ENCODE measurements at regions not wholly inside any gene's neighbourhood (a gene's known extent, or its start where the extent isn't known, plus 50 kb on each side); places are given as distances from the start of the nearest gene placed in this dataset.
"Not testable (repeated sequence)": the region's sequence is repeated elsewhere in the genome, so short reads cannot be mapped to it uniquely, and the experiment has no call there.

DNA sequence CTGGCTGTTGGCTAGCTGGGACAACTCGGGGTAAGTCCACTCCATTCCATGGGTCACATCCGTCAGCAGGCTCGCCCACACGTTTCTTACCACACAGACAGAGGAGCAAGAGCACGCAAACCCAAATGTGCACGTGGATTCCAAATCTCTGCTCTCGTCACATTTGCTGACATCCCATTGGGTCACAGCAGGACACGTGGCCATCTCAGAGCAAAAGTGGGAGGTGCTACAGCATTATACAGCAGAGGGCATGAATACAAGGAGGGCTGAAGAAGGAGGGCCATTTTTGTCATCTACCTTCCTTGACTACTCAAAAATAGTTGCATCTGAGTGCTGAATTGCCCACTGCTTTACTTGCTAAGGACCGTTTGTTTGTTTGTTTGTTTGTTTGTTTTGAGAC is 84.7 kb downstream of the RBBP6 start:
- DNase-seq (ENCODE audit: low read depth in 2 of 2) = no peak

DNA sequence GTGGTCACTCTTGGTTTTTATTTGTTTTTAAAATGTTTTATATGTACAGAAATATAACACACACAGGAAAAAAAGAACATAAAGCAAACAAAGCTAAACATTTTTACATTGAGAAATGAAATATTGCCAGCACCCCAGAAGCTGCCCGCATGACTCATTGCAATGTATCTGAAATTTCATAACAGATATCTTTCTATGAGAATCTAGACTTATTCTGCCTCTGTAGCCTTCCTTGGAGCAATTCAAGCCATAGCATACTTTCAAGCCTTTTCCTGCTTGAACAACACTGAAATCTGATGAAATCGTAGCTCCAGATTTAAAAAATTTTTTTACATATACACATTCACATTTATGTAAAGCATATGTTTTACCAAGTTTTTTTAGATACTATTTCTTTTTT is 86.9 kb downstream of the RBBP6 start:
- no peak for DNase-seq (ENCODE audit: low read depth in 2 of 2)

DNA sequence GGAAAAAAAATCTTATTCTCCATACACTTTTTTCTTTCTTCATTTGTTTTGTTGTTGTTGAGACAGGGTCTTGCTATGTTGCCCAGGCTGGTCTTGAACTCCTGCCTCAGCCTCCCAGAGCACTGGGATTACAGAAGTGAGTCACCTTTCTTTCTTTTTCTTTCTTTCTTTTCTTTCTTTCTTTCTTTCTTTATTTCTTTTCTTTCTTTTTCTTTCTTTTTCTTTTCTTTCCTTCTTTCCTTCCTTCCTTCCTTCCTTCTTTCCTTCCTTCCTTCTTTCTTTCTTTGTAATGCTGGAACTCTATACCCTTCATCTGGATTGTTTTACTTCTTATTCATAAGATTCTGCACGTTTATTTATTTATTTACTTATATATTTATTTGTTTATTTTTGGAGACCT is 94.5 kb upstream of the TNRC6A start:
- no peak for DNase-seq (ENCODE audit: low read depth in 2 of 2)

DNA sequence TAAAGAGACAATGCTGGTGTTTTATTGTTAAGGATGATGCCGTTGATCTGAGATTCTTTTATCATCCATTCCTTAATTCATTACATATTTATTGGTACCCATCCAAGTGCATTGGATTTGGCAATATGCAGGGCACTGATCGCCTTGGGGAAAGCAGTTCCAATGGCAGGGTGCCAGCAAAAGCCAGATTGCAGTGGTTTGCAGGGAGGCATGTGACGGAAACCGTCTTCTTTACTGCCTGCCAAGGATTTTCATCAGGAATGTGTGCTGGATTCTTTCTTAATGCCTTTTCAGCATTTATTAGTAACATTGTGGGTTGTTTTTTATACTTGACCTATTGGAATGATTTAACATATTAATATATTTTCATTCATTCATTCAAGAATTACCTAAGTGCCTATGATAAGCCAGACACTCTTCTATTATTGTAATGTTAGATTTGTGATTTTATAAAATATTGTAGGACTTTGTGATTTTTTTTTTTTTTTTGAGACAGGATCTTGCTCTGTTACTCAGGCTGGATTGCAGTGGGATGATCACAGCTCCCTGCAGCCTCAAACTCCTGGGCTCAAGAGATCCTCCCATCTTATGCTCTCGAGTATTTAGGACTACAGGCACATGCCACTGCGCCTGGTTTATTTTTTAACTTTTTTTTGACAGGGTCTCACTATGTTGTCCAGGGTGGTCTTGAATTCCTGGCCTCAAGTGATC is 93.4 kb upstream of the TNRC6A start:
- no peak for DNase-seq (ENCODE audit: low read depth in 2 of 2)

DNA sequence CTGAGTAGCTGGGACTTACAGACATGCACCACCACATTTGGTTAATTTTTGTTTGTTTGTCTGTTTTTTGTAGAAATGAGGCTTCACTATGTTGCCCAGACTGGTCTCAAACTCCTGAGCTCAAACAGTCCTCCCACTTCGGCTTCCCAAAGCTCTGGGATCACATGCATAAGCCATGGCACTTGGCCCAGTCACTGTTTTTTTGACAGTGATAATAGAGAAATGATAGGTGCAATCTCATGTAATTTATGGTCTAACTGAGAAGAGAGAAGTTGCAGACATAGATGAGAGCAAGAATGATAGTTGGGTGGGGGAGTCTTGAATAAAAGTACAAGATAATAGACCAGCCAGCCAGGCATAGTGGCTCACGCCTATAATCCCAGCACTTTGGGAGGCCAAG is 89.7 kb upstream of the TNRC6A start:
- no peak for DNase-seq (ENCODE audit: low read depth in 2 of 2)

- no peak for DNase-seq (ENCODE audit: low read depth in 2 of 2)
Measured at GRCh38 chr16:24643489-24643888, 86.0 kb upstream of the TNRC6A start.

DNA sequence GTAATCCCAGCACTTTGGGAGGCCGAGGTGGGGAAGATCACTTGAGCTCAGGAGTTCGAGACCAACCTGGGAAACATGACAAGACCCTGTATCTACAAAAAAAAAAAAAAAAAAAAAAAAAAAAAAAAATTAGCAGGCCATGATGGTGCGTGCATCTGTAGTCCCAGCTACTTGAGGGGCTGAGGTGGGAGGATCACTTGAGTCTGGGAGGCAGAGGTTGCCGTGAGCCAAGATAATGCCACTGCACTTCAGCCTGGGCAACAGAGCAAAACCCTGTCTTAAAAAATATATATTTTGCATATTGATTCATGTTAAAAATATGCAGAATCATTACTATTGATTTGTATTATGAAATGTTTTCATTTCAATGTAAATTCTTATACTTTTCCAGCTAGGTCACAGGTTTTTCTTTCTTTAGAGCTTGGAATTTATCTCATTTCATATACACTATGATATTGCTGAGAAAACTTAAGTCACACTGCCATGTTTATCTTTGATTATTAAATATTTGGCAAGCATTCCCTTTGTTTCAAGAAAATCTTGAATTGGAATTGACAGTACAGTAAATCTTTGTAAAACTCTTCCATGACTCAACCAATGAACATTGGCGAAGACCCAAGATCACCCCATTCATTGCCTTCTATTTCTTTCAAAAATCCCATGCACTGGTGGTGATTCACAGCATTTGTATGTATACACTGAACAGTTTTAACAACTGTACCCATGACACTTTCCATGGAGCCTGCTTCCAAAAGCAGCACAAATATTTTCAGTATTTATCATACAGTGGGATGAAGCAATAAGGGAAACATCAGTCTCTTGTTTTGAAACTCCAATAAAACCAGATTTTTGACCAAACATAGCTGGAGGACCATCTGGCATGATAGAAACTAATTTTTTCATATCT is 83.5 kb upstream of the TNRC6A start:
- no peak for DNase-seq (ENCODE audit: low read depth in 2 of 2)

- no peak for DNase-seq (ENCODE audit: low read depth in 2 of 2)
Measured at GRCh38 chr16:24646646-24646995, 82.8 kb upstream of the TNRC6A start.

GRCh38 chr16:24652209-24652712 is 77.2 kb upstream of the TNRC6A start:
- no peak for DNase-seq (ENCODE audit: low read depth in 2 of 2)

GRCh38 chr16:24652803-24653202 is 76.6 kb upstream of the TNRC6A start:
- DNase-seq (ENCODE audit: low read depth in 2 of 2) = no peak

GRCh38 chr16:24653725-24654124 is 75.7 kb upstream of the TNRC6A start:
- DNase-seq (ENCODE audit: low read depth in 2 of 2) = no peak

GRCh38 chr16:24665942-24666341 is 63.5 kb upstream of the TNRC6A start:
- DNase-seq (ENCODE audit: low read depth in 2 of 2) = not testable (repeated sequence)

GRCh38 chr16:24667244-24667764 is 62.1 kb upstream of the TNRC6A start:
- DNase-seq (ENCODE audit: low read depth in 2 of 2) = no peak

DNA sequence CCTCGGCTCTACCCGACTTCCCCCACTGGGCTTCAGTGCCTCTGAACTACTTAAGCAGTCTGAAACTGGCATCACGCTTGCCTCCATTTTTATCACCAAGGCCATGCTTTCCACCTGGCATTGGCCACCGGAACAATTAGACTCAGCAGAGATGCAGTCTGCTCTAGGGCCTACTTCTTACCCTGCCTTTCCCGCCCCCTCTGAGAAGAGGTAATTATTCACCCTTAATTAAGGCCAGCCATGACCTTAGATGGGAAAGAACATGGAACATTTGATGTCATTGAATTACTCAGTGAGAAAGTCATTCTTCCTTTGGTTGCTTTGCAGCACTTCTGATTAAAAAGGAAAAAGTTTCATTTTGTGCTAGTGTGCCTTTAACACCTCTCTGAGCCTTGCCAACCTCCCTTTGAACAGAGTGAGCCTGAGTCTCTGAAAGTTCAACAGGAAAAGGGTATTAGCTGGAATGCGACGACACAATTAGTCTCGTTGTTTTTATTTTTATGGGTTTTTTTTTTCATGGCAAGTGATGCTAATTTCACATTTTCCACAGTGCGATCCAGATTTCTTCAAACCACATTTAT is 60.9 kb upstream of the TNRC6A start:
- peak; percentile 36 to 49 for DNase-seq (ENCODE audit: low read depth in 2 of 2)

- DNase-seq (ENCODE audit: low read depth in 2 of 2) = no peak
Measured at GRCh38 chr16:24670623-24671454, 58.6 kb upstream of the TNRC6A start.

- no peak for DNase-seq (ENCODE audit: low read depth in 2 of 2)
Measured at GRCh38 chr16:24671455-24671954, 57.9 kb upstream of the TNRC6A start.

- DNase-seq (ENCODE audit: low read depth in 2 of 2) = no peak
Measured at GRCh38 chr16:24673155-24673554, 56.3 kb upstream of the TNRC6A start.

DNA sequence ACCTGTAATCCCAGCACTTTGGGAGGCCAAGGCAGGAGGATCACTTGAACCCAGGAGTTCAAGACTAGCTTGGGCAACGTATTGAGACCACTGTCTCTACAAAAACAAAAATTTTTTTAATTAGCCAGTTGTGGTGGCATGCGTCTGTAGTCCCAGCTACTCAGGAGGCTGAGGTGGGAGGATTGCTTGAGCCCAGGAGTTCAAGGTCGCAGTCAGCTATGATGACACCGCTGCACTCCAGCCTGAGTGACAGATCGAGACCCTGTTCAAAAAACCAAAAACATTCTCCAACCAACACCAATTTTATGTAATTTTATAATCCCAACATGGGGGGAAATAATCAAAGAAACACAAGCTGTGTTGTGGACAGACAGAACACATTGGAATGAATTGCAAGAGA is 54.6 kb upstream of the TNRC6A start:
- DNase-seq (ENCODE audit: low read depth in 2 of 2) = no peak

DNA sequence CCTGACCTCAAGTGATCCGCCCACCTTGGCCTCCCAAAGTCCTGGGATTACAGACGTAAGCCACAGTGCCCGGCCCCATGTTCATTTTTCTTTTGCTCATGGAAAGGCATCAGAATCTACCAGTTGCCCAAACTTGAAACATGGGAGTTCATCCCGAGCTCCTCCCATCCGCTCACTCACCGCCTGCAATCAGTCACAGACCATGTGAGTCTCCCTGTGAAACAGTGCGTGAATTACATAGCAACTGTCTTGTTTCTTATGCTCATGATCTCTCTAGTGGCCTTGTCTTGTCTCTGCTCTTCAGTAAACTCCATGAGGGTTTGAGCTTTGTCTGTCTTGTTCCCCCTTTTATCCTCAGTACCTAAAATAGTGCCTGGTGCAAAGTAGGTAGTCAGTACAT is 52.1 kb upstream of the TNRC6A start:
- DNase-seq (ENCODE audit: low read depth in 2 of 2) = no peak

Measured in activated CD4-positive, alpha-beta T cell treated with anti-CD3 and anti-CD28 coated beads for 24 hours (primary cell).